Endothelial cell of umbilical vein (primary cell): ENCODE measurements at regions not wholly inside any gene's neighbourhood (a gene's known extent, or its start where the extent isn't known, plus 50 kb on each side); places are given as distances from the start of the nearest gene placed in this dataset.

Experiments
- BruUV-seq: library from RNA; stranded (reverse); fragments of 400-500 nt; replicated peaks from 2 replicates; lab custom pipeline; 2021; lab: Mats Ljungman, UMichigan
- CTCF ChIA-PET: fragments of 300-600, 350-600 bp; sonication (Branson Sonifier 250); formaldehyde crosslinking; loops from one replicate; lab custom pipeline; 2021; ENCODE audit warnings: antibody characterized with exemption, inconsistent platforms; lab: Charles Lee
- POLR2A ChIA-PET: fragments of 300-600, 350-600 bp; sonication (Branson Sonifier 250); formaldehyde crosslinking; loops from one replicate; lab custom pipeline; 2021; ENCODE audit warnings: antibody characterized with exemption, inconsistent platforms; lab: Charles Lee
- DNase-seq: peaks from one replicate; pipeline ENCODE4 v3.0.0-alpha.2; 2011; ENCODE audit warnings: low read depth, low spot score
- FAIRE-seq: peaks from 2 replicates; lab custom pipeline; 2011; peaks lifted over from hg19 to GRCh38; lab: Jason Lieb, UNC
- H2AFZ ChIP-seq: 2 replicates; pipeline ENCODE4 v1.6.0; 2012; ENCODE audit warnings: low read depth, low read length, control low read depth, inconsistent platforms
- H3K27ac ChIP-seq: 2 replicates; pipeline ENCODE4 v1.5.1; 2011; ENCODE audit warnings: low read depth, mild to moderate bottlenecking, control low read depth, low read length, moderate library complexity; ENCODE audit not compliant: insufficient read depth
- H3K27me3 ChIP-seq, 2 experiments: 2 replicates each; pipeline versions ENCODE4 v1.6.0 to v1.6.1; 2011; ENCODE audit warnings: low read length in 2 of 2, mixed read lengths in 1 of 2; ENCODE audit not compliant: control insufficient read depth in 2 of 2, insufficient read depth in 2 of 2
- H3K36me3 ChIP-seq, 2 experiments: 2 replicates in 1 of 2; 3 replicates in 1 of 2; pipeline ENCODE4 v1.5.1; 2011; ENCODE audit warnings: low read length in 2 of 2, mild to moderate bottlenecking in 1 of 2, moderate library complexity in 1 of 2; ENCODE audit not compliant: control insufficient read depth in 2 of 2, insufficient read depth in 2 of 2; ENCODE audit errors: extremely low read depth in 1 of 2
- H3K4me1 ChIP-seq: 3 replicates; pipeline ENCODE4 v1.5.1; 2011; ENCODE audit warnings: mild to moderate bottlenecking, low read length; ENCODE audit not compliant: control insufficient read depth, insufficient read depth; ENCODE audit errors: extremely low read depth
- H3K4me2 ChIP-seq: 2 replicates; pipeline ENCODE4 v1.6.1; 2011; ENCODE audit warnings: low read length, control low read depth, mixed read lengths; ENCODE audit not compliant: insufficient read depth
- H3K4me3 ChIP-seq, 3 experiments: fragments of 200-600 bp in 1 of 3; sonication (generic), shearing (Covaris generic) in 1 of 3; replicated peaks in 1 of 3; 2 replicates each; pipeline ENCODE4 v1.5.1; 2011 to 2016; ENCODE audit warnings: control low read depth in 3 of 3, low read length in 3 of 3, mild to moderate bottlenecking in 2 of 3, inconsistent platforms in 1 of 3, low read depth in 1 of 3, moderate library complexity in 1 of 3; ENCODE audit not compliant: insufficient read depth in 1 of 3
- H3K79me2 ChIP-seq: 2 replicates; pipeline ENCODE4 v1.6.0; 2012; ENCODE audit warnings: low read length, inconsistent platforms; ENCODE audit not compliant: control insufficient read depth, insufficient read depth
- H3K9ac ChIP-seq: replicated peaks from 2 replicates; pipeline ENCODE3; 2011; ENCODE audit warnings: low read length, control low read depth; ENCODE audit not compliant: insufficient read depth; ENCODE audit errors: extremely low read depth
- H3K9me1 ChIP-seq: replicated peaks from 3 replicates; pipeline ENCODE4 v1.6.0; 2011; ENCODE audit warnings: mild to moderate bottlenecking, low read length; ENCODE audit not compliant: control insufficient read depth, insufficient read depth; ENCODE audit errors: extremely low read depth
- H3K9me3 ChIP-seq: replicated peaks from 2 replicates; pipeline ENCODE4 v1.5.1; 2012; ENCODE audit warnings: low read length, inconsistent platforms; ENCODE audit not compliant: control insufficient read depth, insufficient read depth
- H4K20me1 ChIP-seq: replicated peaks from 2 replicates; pipeline ENCODE3; 2011; ENCODE audit warnings: mild to moderate bottlenecking, low read length; ENCODE audit not compliant: control insufficient read depth, insufficient read depth; ENCODE audit errors: extremely low read depth
- EZH2 ChIP-seq: IDR thresholded peaks from 2 replicates; pipeline ENCODE4 v1.6.1; 2012; ENCODE audit warnings: borderline replicate concordance, low read depth, mild to moderate bottlenecking, moderate library complexity, low read length, inconsistent platforms; ENCODE audit not compliant: severe bottlenecking
- FOS ChIP-seq: IDR thresholded peaks from 2 replicates; pipeline ENCODE4 v1.6.1; 2011; ENCODE audit warnings: mild to moderate bottlenecking, low read length, moderate library complexity, borderline replicate concordance; ENCODE audit not compliant: insufficient read depth
- GATA2 ChIP-seq: IDR thresholded peaks from 2 replicates; pipeline ENCODE4 v1.7.0; 2011; ENCODE audit warnings: low read depth, mild to moderate bottlenecking, moderate library complexity, mixed read lengths, low read length; ENCODE audit not compliant: insufficient read length, insufficient read depth
- JUN ChIP-seq: IDR thresholded peaks from 2 replicates; pipeline ENCODE4 v1.6.1; 2011; ENCODE audit warnings: borderline replicate concordance, low read depth; ENCODE audit not compliant: insufficient read length, insufficient read depth
- MYC ChIP-seq: IDR thresholded peaks from one replicate; pipeline ENCODE4 v1.6.1; 2011; ENCODE audit warnings: mild to moderate bottlenecking, low read depth, low read length
- POLR2A ChIP-seq: IDR thresholded peaks from 2 replicates; pipeline ENCODE4 v1.6.1; 2012; ENCODE audit warnings: low read depth, mild to moderate bottlenecking, control low read depth, low read length
- POLR2AphosphoS5 ChIP-seq: IDR thresholded peaks from 2 replicates; pipeline ENCODE4 v1.6.1; 2012; ENCODE audit warnings: low read depth, mild to moderate bottlenecking, control low read depth, low read length, moderate library complexity; ENCODE audit not compliant: insufficient read depth
- dilution Hi-C: fragments of 300-500 bp; cut with MboI; formaldehyde crosslinking; loops from one replicate; pipeline ENCODE4 v1.15.0; 2019; ENCODE audit warnings: low sequenced_read_pairs; ENCODE audit not compliant: extremely low pct_ligation_motif_present
- intact Hi-C: fragments of 100-400 bp; cut with micrococcal nuclease; formaldehyde crosslinking; loops from one replicate; pipeline ENCODE4 v1.10.0; 2022
- TF ChIP-seq, protein P1 (sequence below), 2 donors: IDR thresholded peaks; 1 replicate in 1 of 2; 2 replicates in 1 of 2; pipeline ENCODE4 v1.5.1; 2011; ENCODE audit warnings: low read length in 2 of 2, mild to moderate bottlenecking in 2 of 2, moderate library complexity in 2 of 2, control low read depth in 1 of 2, inconsistent platforms in 1 of 2, low read depth in 1 of 2; ENCODE audit not compliant: insufficient read depth in 1 of 2; ENCODE audit errors: extremely low read depth in 1 of 2
- TF ChIP-seq, protein P2 (sequence below): IDR thresholded peaks from 2 replicates; pipeline ENCODE4 v1.6.1; 2011; ENCODE audit not compliant: insufficient read depth, insufficient read length

DNA sequence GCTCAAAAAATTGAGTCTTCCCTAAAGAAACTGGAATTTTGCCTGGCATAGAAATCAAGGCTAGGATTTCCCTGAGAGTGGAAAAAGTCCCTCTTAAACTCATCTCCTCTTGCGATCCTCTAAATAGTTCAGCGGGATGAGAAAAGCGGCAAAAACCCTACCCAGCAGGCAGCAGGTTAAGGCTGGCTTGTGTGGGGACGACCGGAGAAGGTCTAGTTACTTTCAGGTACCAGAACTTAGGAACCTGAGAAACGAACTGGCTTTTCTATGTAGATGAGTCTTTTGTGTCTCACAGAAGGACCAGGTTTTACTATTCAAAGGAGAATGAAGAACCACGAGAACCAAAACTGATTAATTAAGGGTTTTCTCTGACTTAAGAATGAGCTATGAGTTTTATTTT, 523.7 kb upstream of the TGFBR2 start:
- TF ChIP-seq, protein P1, sequence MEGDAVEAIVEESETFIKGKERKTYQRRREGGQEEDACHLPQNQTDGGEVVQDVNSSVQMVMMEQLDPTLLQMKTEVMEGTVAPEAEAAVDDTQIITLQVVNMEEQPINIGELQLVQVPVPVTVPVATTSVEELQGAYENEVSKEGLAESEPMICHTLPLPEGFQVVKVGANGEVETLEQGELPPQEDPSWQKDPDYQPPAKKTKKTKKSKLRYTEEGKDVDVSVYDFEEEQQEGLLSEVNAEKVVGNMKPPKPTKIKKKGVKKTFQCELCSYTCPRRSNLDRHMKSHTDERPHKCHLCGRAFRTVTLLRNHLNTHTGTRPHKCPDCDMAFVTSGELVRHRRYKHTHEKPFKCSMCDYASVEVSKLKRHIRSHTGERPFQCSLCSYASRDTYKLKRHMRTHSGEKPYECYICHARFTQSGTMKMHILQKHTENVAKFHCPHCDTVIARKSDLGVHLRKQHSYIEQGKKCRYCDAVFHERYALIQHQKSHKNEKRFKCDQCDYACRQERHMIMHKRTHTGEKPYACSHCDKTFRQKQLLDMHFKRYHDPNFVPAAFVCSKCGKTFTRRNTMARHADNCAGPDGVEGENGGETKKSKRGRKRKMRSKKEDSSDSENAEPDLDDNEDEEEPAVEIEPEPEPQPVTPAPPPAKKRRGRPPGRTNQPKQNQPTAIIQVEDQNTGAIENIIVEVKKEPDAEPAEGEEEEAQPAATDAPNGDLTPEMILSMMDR (IDR thresholded peaks at IDR 0.05; ENCODE audit: extremely low read depth in 1 of 2, insufficient read depth in 1 of 2, low read depth in 1 of 2, low read length in 2 of 2): no peak
- TF ChIP-seq, protein P2, sequence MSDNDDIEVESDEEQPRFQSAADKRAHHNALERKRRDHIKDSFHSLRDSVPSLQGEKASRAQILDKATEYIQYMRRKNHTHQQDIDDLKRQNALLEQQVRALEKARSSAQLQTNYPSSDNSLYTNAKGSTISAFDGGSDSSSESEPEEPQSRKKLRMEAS: no peak
- TF ChIP-seq GATA2 (no peak), JUN (no peak), EZH2 (no peak), MYC (no peak), POLR2AphosphoS5 (no peak), FOS (no peak), POLR2A (no peak)
- dilution Hi-C loops: no loop called here
- Histone ChIP-seq H4K20me1 (no peaks in the 10 kb centered on the region), H3K79me2 (no peaks in the 10 kb centered on the region), H3K27me3 (no peaks in the 10 kb centered on the region), H2AFZ (no peak overlapping the region), H3K4me1 (no peaks in the 10 kb centered on the region), H3K36me3 (no peaks in the 10 kb centered on the region), H3K27ac (no peak overlapping the region), H3K9me1 (no peaks in the 10 kb centered on the region), H3K9ac (no peak overlapping the region), H3K4me3 (no peak overlapping the region), H3K4me2 (no peak overlapping the region), H3K9me3 (no peaks in the 10 kb centered on the region)
- ChIA-PET POLR2A (no interaction called here), CTCF (interaction anchor here (1.5 kb wide), 1 partner anchor 40 kb away, joined by 3 read pairs; no protein-coding TSS in a partner anchor)
- FAIRE-seq (no peak), DNase-seq (no peak)
- no TSS peak for BruUV-seq
- intact Hi-C loops: no loop called here
